GM18951 (cell line): ENCODE measurements at regions not wholly inside any gene's neighbourhood (a gene's known extent, or its start where the extent isn't known, plus 50 kb on each side); places are given as distances from the start of the nearest gene placed in this dataset.

Experiments
- POLR2A ChIP-seq: IDR thresholded peaks from 4 replicates; pipeline ENCODE4 v1.6.1; 2011; ENCODE audit warnings: mild to moderate bottlenecking; ENCODE audit not compliant: insufficient read length, insufficient read depth; ENCODE audit errors: extremely low read depth
- in situ Hi-C: fragments of 300-500 bp; cut with MboI; formaldehyde crosslinking; loops from one replicate; pipeline ENCODE4 v1.12.0; 2022; ENCODE audit warnings: low sequenced_read_pairs, mixed read lengths, inconsistent platforms; ENCODE audit not compliant: unreplicated experiment

DNA sequence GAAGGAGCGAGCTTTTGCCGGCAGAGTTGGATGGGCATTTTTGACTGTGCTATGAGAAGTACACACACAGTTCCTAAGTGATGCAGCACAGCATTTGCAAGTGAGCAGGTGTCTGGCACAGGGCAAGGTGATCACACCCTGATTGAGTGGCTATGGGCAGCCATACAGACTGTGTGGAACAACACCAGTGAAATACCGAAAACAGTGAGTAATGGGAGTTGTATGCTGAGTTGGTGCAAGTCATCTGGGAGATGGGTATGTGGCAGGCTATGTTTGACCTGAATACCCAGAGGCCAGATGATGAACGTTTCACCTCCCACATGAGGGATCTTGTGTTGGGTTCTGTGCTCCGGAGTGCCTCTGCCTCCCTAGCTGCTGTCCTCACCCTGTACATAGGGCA is 53.5 kb upstream of the TIPARP start:
- no peak for TF ChIP-seq POLR2A
- in situ Hi-C loops, result no loop called here

- in situ Hi-C loops, result no loop called here
- no peak for TF ChIP-seq POLR2A
Observed at GRCh38 chr3:156620260-156620659, 54.1 kb upstream of the TIPARP start.

GRCh38 chr3:156619376-156619775 is 55.0 kb upstream of the TIPARP start:
- in situ Hi-C loops, result no loop called here

DNA sequence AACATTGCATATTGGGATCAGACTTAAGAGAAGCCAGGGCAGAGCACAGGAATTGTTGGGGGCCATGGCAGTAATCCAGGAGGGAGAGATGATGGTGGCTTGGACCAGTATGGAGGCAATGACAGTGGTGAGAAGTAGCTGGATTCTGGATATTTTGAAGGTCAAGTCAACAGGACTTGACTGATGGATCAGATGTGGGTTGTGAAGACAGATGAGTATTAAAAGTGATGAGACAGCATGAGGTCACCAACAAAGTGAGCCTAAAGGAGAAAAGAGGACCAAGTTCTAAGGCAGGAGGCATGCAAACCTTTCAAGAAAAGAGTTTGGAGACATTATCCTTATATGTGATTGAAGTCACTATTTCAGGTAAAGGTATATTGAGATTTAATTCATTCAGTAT is 56.6 kb upstream of the TIPARP start:
- no peak for TF ChIP-seq POLR2A
- in situ Hi-C loops, result no loop called here

More at GRCh38 chr3:156619376-156619775, 55.0 kb upstream of the TIPARP start:
- no peak for TF ChIP-seq POLR2A

GRCh38 chr3:156617145-156617544 is 57.2 kb upstream of the TIPARP start:
- in situ Hi-C loops, result no loop called here
- TF ChIP-seq POLR2A, result no peak

GRCh38 chr3:156615592-156616173 is 58.7 kb upstream of the TIPARP start:
- in situ Hi-C loops, result no loop called here
- no peak for TF ChIP-seq POLR2A

DNA sequence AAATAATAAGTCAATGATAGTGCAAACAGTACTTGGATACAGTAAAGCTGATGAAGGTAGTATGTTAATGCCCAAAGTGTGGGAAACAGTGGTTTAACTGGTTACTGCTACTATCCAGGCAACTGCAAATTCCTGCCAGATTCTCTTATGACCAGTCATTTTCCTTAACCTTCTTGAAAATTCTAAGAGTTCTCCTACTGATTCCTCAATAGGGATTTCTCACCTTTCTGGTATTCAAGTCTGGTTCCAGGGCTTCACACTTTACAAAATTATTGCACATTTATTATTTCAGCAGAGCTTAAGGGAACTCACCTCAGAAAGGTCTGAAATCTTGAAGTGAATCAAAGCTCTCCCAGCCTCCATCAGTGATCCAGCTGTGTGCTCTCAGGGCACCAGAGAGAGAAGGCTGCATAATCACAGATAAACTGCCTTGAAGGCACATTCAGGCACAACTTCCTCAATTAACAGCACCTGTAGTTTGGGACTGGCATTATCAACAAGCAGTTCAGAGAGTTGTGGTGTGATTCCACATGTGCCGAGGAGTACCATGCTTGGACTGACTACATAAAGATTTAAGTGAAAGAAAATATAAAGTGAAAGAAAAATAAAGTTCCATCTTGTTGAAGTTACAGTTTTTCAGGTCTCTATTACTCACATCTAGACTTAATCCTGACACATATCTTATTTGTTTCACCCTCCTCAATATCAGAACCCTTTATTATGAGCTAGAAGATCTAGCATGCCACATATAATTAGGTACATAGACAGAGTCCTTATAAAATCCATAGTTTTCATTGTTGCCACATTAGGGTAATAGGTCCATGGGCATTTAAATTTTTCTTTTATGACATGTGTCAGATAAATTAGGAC is 59.5 kb upstream of the TIPARP start:
- in situ Hi-C loops, result no loop called here
- no peak for TF ChIP-seq POLR2A

- TF ChIP-seq POLR2A, result no peak
- in situ Hi-C loops, result no loop called here
Observed at GRCh38 chr3:156612903-156613302, 58.0 kb upstream of the SSR3 start.

DNA sequence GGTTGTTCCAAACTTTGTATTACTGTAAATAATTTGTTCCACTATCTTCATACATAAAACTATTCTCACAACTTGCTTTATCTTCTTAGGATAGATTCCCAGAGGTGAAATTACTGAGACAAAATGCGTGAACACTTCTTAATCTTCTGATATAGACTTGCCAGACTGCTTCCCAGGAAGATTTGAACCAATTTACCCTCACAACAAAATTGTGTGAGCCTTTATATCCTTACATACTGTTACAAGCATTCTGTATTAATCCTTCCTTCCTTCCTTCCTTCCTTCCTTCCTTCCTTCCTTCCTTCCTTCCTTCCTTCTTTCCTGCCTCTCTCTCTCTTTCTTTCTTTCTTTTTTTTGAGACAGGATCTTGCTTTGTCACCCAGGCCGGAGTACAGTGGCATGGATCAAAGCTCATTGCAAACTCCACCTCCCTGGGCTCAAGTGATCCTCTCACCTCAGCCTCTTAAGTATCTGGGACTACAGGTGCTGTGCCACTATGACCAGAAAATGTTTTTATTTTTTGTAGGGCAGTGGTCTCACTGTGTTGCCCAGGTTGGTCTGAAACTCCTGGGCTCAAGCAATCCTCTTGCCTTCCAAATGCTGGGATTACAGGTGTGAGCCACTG is 57.1 kb upstream of the SSR3 start:
- no peak for TF ChIP-seq POLR2A
- in situ Hi-C loops, result no loop called here

DNA sequence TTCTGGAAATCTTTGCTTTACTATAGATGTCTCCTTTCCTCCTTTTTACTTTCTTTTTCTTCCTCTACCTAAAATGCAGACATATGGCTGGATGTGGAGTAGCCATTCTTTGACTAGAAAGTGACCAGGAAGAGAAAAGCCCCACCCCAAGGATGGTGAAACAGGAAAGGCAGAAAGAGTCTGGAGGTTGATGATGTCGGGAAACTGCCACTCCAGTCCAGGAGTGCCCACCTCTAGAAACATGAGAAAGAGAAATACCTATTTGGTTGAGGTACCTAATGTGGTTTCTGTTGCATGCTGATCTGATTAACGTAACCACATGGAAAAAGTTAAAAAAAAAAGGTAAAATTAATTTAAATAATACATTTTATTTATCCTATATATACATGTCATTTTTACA is 55.2 kb upstream of the SSR3 start:
- TF ChIP-seq POLR2A, result no peak
- in situ Hi-C loops, result no loop called here

DNA sequence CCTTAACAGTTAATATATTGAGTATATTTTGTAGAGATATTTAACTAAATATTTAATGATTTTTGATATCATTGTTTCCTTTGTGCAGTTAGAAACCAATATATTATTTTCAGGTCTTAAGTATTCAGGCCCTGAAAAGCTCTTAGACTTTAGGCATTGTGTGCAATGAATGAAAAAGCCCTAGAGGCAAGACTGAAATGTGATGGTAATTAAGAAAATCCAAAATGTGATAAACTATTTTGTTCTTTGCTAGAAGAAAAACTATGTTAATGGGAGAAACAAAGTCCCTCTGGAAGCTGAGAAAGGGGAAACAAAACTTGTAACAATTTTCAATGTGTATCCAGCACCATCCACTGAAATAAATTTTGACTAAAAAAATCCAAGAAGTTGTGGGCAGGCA is 54.6 kb upstream of the SSR3 start:
- in situ Hi-C loops, result no loop called here
- TF ChIP-seq POLR2A, result no peak

DNA sequence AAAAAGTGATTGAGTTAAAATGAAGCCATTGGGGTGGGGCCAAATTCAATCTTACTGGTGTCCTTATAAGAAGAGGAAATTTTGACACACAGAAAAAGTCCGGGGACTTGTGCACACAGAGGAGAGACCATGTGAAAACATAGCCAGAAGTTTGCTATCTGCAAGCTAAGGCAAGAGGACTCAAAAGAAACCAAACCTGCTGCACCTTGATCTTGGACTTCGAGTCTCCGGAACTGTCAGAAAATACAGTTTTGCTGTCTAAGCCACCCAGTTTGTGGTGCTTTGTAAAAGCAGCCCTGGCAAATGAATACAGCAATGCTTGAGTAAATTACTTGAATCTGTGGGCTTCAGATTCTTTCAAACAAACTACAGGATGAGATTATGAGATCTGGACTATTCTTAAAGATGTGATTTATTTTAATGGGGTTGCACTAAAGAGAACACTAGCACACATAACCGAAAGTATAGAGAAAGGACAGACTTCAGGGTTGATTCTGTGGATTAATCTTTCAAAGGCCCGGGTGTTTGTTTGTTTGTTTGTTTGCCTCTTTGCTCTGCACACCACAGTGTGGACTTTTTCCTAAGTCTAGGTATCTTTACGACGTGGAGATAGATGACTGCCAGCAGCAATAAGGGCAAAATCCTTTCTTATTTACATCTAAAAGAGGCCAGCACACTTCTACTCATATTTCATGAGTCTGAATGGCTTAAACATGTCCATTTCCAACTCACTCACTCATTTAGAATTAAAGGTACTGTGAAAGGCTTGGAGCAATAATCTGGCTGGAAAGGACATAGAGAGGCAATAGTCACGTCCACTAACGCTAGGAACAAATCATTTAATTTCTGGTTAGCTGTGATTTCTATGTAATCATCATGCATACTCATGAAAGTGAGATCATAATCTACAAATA is 53.9 kb upstream of the SSR3 start:
- no peak for TF ChIP-seq POLR2A
- in situ Hi-C loops, result no loop called here

- TF ChIP-seq POLR2A, result no peak
- in situ Hi-C loops, result no loop called here
Observed at GRCh38 chr3:156606729-156607128, 51.8 kb upstream of the SSR3 start.
